BE2C (cell line): ENCODE measurements at regions not wholly inside any gene's neighbourhood (a gene's known extent, or its start where the extent isn't known, plus 50 kb on each side); places are given as distances from the start of the nearest gene placed in this dataset.

Experiments used
- DNase-seq: peaks from one replicate; pipeline ENCODE4 v3.0.0-alpha.2; 2020
- H3K27me3 ChIP-seq: fragments of 250-450 bp; sonication (Bioruptor Pico); 2 replicates; pipeline ENCODE4 v1.5.1; 2020; ENCODE audit warnings: mild to moderate bottlenecking
- H3K36me3 ChIP-seq: fragments of 250-450 bp; sonication (Bioruptor Pico); 2 replicates; pipeline ENCODE4 v1.5.1; 2020; ENCODE audit warnings: mild to moderate bottlenecking
- H3K4me1 ChIP-seq: fragments of 250-450 bp; sonication (Bioruptor Pico); 2 replicates; pipeline ENCODE4 v1.5.1; 2020
- H3K4me3 ChIP-seq: 2 replicates; pipeline ENCODE4 v1.5.1; 2011; ENCODE audit warnings: low read depth, low read length
- H3K9me3 ChIP-seq: fragments of 250-450 bp; sonication (Bioruptor Pico); 2 replicates; pipeline ENCODE4 v1.5.1; 2020
- CTCF ChIP-seq: IDR thresholded peaks from 2 replicates; pipeline ENCODE4 v1.5.1; 2012; ENCODE audit warnings: mild to moderate bottlenecking, low read depth, low read length

GRCh38 chr2:17179145-17179808 lies 339.0 kb downstream of the RAD51AP2 start:
- no peak for DNase-seq
- Histone ChIP-seq H3K9me3 (no peaks in the 10 kb centered on the region), H3K4me3 (no peak overlapping the region), H3K4me1 (no peaks in the 10 kb centered on the region), H3K36me3 (no peaks in the 10 kb centered on the region), H3K27me3 (no peaks in the 10 kb centered on the region)
- no peak for TF ChIP-seq CTCF

GRCh38 chr2:17177088-17177487 lies 341.2 kb downstream of the RAD51AP2 start:
- Histone ChIP-seq H3K4me1 (no peaks in the 10 kb centered on the region), H3K36me3 (no peaks in the 10 kb centered on the region), H3K4me3 (no peak overlapping the region), H3K27me3 (no peaks in the 10 kb centered on the region), H3K9me3 (no peaks in the 10 kb centered on the region)
- DNase-seq: no peak
- TF ChIP-seq CTCF: no peak

- Histone ChIP-seq H3K9me3 (no peaks in the 10 kb centered on the region), H3K4me3 (no peak overlapping the region), H3K27me3 (no peaks in the 10 kb centered on the region), H3K4me1 (no peaks in the 10 kb centered on the region), H3K36me3 (no peaks in the 10 kb centered on the region)
- DNase-seq: peak; percentile 26
- TF ChIP-seq CTCF: peak; percentile 48
Measured at GRCh38 chr2:17171446-17172049, 346.7 kb downstream of the RAD51AP2 start.

GRCh38 chr2:17166506-17166905 lies 351.7 kb downstream of the RAD51AP2 start:
- Histone ChIP-seq H3K9me3 (no peaks in the 10 kb centered on the region), H3K4me3 (no peak overlapping the region), H3K4me1 (no peaks in the 10 kb centered on the region), H3K36me3 (no peaks in the 10 kb centered on the region), H3K27me3 (no peaks in the 10 kb centered on the region)
- DNase-seq: no peak
- TF ChIP-seq CTCF: no peak

- no peak for TF ChIP-seq CTCF
- no peaks in the 10 kb centered on the region for H3K27me3 ChIP-seq
- no peaks in the 10 kb centered on the region for H3K9me3 ChIP-seq
- no peak overlapping the region for H3K4me3 ChIP-seq
- no peaks in the 10 kb centered on the region for H3K36me3 ChIP-seq
- H3K4me1 ChIP-seq: no peaks in the 10 kb centered on the region
- DNase-seq: no peak
Measured at GRCh38 chr2:17164550-17164949, 353.7 kb downstream of the RAD51AP2 start.

- Histone ChIP-seq H3K36me3 (no peaks in the 10 kb centered on the region), H3K4me3 (no peak overlapping the region), H3K4me1 (no peaks in the 10 kb centered on the region), H3K27me3 (no peaks in the 10 kb centered on the region), H3K9me3 (no peaks in the 10 kb centered on the region)
- TF ChIP-seq CTCF: no peak
- DNase-seq: no peak
Measured at GRCh38 chr2:17163638-17164037, 354.6 kb downstream of the RAD51AP2 start.
